Fibroblast of skin of right quadriceps (primary cell): ENCODE measurements at regions not wholly inside any gene's neighbourhood (a gene's known extent, or its start where the extent isn't known, plus 50 kb on each side); places are given as distances from the start of the nearest gene placed in this dataset.

Source experiments
- DNase-seq: peaks from one replicate; pipeline ENCODE4 v3.0.0-alpha.2; 2013

DNA sequence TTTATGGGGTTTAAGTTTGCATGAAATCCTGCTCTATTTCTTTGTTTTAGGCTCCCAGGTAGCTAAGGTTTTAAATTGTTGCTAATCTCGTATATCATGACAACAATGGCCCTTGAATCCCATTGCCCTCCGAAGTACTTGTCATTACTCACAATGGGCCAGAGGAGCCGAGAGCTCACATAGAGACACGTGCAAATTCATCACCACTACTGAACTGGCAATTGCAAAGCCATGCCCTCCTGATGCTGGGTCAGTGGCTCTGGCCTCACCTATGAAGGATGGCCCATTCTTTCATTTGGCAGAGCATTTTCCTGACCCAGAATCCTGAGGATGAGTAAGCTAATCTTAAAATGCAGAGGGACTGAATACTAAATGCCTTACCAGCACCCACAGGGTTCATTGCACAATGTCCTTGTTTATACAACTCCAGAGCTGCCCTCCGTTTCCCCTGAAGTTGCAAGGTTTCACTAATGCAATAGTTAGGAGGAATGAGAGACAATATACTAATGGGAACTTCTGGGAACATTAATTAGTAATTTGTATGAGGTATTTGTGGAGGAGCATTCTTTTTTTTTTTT, 71.6 kb upstream of the GAREM1 start:
- DNase-seq: no peak

DNA sequence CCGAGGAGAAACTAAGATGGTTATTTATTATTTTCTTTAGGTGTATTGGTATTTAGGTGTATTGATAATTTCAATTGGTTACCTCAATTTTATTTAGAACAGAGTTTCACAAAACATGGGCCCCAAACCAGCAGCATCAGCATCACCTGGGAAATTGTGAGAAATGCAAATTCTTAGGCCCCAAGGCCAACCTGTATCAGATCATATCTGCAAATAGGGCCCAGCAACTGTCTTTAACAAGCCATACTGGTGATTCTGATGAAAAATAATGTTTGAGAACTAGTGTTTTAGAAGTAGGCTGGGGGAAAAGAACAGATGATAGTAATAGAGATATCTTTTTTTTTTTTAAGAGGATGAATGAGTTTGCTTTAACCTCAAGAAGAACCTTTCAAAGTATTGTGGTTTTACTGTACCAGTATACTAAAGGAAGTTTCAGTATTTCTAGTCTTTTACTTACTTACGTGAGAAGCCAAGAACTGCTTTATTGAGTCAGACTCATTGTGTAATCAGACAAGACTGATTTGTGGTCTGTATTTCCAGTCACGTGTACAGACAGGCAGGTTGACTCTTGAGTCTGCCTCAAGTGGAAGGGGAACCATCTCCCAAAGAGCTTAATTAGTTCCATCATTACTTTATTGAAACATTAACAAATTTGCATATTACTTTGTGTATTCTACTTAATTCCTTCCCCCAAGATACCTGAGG, 60.4 kb upstream of the GAREM1 start:
- DNase-seq: peak; percentile 25

DNA sequence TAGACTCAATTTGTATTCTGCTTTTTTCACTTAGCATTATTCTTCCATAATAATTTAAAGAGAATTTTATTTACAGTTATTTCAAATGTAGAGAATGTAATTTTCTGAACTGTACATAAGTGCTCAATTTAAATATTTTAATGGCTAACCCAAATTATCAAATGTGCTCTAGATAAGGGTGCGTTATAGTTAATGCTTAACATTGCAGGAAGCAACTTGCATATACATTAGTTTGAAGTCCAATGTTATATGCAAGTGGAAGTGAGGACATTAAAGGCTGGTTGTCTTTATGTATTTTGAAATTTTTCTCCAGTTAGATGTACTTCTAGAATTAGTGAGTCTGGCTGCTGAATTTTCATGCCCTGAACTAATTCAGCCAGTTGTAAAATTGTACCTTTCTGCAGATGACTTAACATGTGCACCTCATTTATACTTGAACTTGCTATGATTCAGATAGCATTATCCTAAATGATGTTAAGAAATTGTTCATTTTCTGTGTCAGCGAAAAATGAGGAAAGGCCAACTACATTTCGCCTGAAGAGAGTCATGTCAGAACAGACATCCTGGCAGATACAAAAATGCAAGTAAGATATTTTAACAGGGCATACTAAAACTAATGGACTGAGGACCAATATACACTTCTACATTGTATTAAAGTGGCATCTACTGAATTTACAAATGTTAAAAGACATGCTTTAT, 59.2 kb upstream of the GAREM1 start:
- DNase-seq: no peak

DNA sequence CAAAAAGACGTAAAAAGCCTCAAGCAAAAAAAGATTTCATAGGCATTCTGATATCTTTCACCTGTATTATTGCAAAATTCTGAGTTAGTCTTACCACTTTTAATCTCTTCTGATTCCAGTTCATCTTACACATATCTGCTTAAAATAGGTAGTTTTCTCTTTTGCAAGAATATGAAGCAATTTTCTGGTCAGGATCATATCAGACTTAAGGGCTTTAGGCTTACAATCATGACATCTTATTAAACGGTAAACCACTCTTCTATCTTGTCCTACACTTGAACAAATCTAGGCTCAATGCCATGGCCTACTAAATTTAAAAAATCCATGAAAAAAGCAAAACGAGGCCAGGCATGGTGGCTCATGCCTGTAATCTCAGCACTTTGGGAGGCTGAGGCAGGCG, 50.1 kb upstream of the GAREM1 start:
- no peak for DNase-seq
